GM18511 (cell line): ENCODE measurements at regions not wholly inside any gene's neighbourhood (a gene's known extent, or its start where the extent isn't known, plus 50 kb on each side); places are given as distances from the start of the nearest gene placed in this dataset.

ENCODE experiments used
- ATAC-seq: cut with Tn5 transposase; IDR thresholded peaks from one replicate; pipeline ENCODE4 v1.9.1; 2021; ENCODE audit warnings: mild to moderate bottlenecking, moderate library complexity; ENCODE audit not compliant: unreplicated experiment

GRCh38 chr14:56933446-56933845 is 123.2 kb upstream of the OTX2 start:
- ATAC-seq: no peak

GRCh38 chr14:56918849-56919574 is 108.7 kb upstream of the OTX2 start:
- ATAC-seq: no peak

- no peak for ATAC-seq
Measured at GRCh38 chr14:56905282-56905681, 95.0 kb upstream of the OTX2 start.

- no peak for ATAC-seq
Measured at GRCh38 chr14:56903304-56903969, 93.2 kb upstream of the OTX2 start.

- ATAC-seq: no peak
Measured at GRCh38 chr14:56902385-56902784, 92.1 kb upstream of the OTX2 start.

- no peak for ATAC-seq
Measured at GRCh38 chr14:56900726-56901125, 90.4 kb upstream of the OTX2 start.

GRCh38 chr14:56899829-56900228 is 89.5 kb upstream of the OTX2 start:
- ATAC-seq: no peak

- ATAC-seq: no peak
Measured at GRCh38 chr14:56896922-56897321, 86.6 kb upstream of the OTX2 start.

GRCh38 chr14:56896231-56896630 is 86.0 kb upstream of the OTX2 start:
- ATAC-seq: no peak

GRCh38 chr14:56895154-56895553 is 84.9 kb upstream of the OTX2 start:
- ATAC-seq: no peak

- ATAC-seq: no peak
Measured at GRCh38 chr14:56894591-56894991, 84.3 kb upstream of the OTX2 start.

- no peak for ATAC-seq
Measured at GRCh38 chr14:56892959-56893358, 82.7 kb upstream of the OTX2 start.

GRCh38 chr14:56891226-56891625 is 80.9 kb upstream of the OTX2 start:
- ATAC-seq: no peak

- ATAC-seq: no peak
Measured at GRCh38 chr14:56889705-56890104, 79.4 kb upstream of the OTX2 start.

- ATAC-seq: no peak
Measured at GRCh38 chr14:56888274-56888673, 78.0 kb upstream of the OTX2 start.

GRCh38 chr14:56887216-56887615 is 76.9 kb upstream of the OTX2 start:
- no peak for ATAC-seq

GRCh38 chr14:56886471-56887062 is 76.3 kb upstream of the OTX2 start:
- no peak for ATAC-seq

- no peak for ATAC-seq
Measured at GRCh38 chr14:56885825-56886224, 75.5 kb upstream of the OTX2 start.

- ATAC-seq: no peak
Measured at GRCh38 chr14:56884617-56885016, 74.3 kb upstream of the OTX2 start.

GRCh38 chr14:56881181-56881580 is 70.9 kb upstream of the OTX2 start:
- ATAC-seq: no peak

- no peak for ATAC-seq
Measured at GRCh38 chr14:56878766-56879165, 68.5 kb upstream of the OTX2 start.

GRCh38 chr14:56875104-56875675 is 64.9 kb upstream of the OTX2 start:
- no peak for ATAC-seq
